Umbilical cord (tissue), 1 donor: ENCODE measurements at regions not wholly inside any gene's neighbourhood (a gene's known extent, or its start where the extent isn't known, plus 50 kb on each side); places are given as distances from the start of the nearest gene placed in this dataset.

ENCODE experiments used
- DNase-seq: peaks from one replicate; pipeline ENCODE4 v3.0.0-alpha.2; 2015; ENCODE audit warnings: low spot score

GRCh38 chr6:153882411-153882810 lies 156.6 kb upstream of the OPRM1 start:
- DNase-seq = peak; percentile 11

GRCh38 chr6:153873541-153873940 lies 165.5 kb upstream of the OPRM1 start:
- DNase-seq = no peak

- DNase-seq = no peak
These were observed 166.1 kb upstream of the OPRM1 start for GRCh38 chr6:153872946-153873345.

- DNase-seq = no peak
These were observed 176.1 kb upstream of the OPRM1 start for GRCh38 chr6:153862927-153863326.

- no peak for DNase-seq
These were observed 176.9 kb upstream of the OPRM1 start for GRCh38 chr6:153862139-153862538.

- no peak for DNase-seq
These were observed 180.5 kb upstream of the OPRM1 start for GRCh38 chr6:153858529-153858928.

GRCh38 chr6:153856929-153857376 lies 182.1 kb upstream of the OPRM1 start:
- no peak for DNase-seq

GRCh38 chr6:153852481-153852880 lies 186.6 kb upstream of the OPRM1 start:
- DNase-seq = no peak

- no peak for DNase-seq
These were observed 187.0 kb upstream of the OPRM1 start for GRCh38 chr6:153852034-153852433.

GRCh38 chr6:153849072-153849779 lies 189.8 kb upstream of the OPRM1 start:
- peak; percentile 19 for DNase-seq

- no peak for DNase-seq
These were observed 195.6 kb upstream of the OPRM1 start for GRCh38 chr6:153843420-153843819.

GRCh38 chr6:153842491-153842890 lies 196.5 kb upstream of the OPRM1 start:
- no peak for DNase-seq

GRCh38 chr6:153840039-153840850 lies 198.8 kb upstream of the OPRM1 start:
- peak; percentile 61 for DNase-seq

GRCh38 chr6:153832543-153832942 lies 206.5 kb upstream of the OPRM1 start:
- no peak for DNase-seq

GRCh38 chr6:153831350-153832078 lies 207.5 kb upstream of the OPRM1 start:
- no peak for DNase-seq

- DNase-seq = peak; percentile 30
These were observed 221.9 kb upstream of the OPRM1 start for GRCh38 chr6:153817173-153817572.

- DNase-seq = peak; percentile 24
These were observed 222.7 kb upstream of the OPRM1 start for GRCh38 chr6:153816366-153816765.

- no peak for DNase-seq
These were observed 224.9 kb upstream of the OPRM1 start for GRCh38 chr6:153814136-153814535.

GRCh38 chr6:153804755-153805330 lies 234.2 kb upstream of the OPRM1 start:
- DNase-seq = no peak

GRCh38 chr6:153801917-153802316 lies 237.1 kb upstream of the OPRM1 start:
- no peak for DNase-seq

- no peak for DNase-seq
These were observed 238.4 kb upstream of the OPRM1 start for GRCh38 chr6:153800580-153801188.
